HEK293 (cell line): ENCODE measurements at regions not wholly inside any gene's neighbourhood (a gene's known extent, or its start where the extent isn't known, plus 50 kb on each side); places are given as distances from the start of the nearest gene placed in this dataset.

Source experiments
- CTCF ChIA-PET: fragments of 350-600 bp; formaldehyde crosslinking; extraction: SDS; loops from one replicate; lab custom pipeline; 2021; ENCODE audit warnings: antibody characterized with exemption; lab: Yijun Ruan, JAX
- POLR2A ChIA-PET: fragments of 300-600 bp; formaldehyde crosslinking; extraction: SDS; loops from one replicate; lab custom pipeline; 2020; ENCODE audit warnings: antibody characterized with exemption, inconsistent platforms; lab: Yijun Ruan, JAX
- H3K27ac ChIP-seq: fragments of 200-500 bp; sonication (Bioruptor generic); 2 replicates; pipeline ENCODE4 v1.5.1; 2014; ENCODE audit warnings: low read depth, low read length, control low read depth, inconsistent platforms; ENCODE audit errors: extremely low read depth
- H3K36me3 ChIP-seq, 2 experiments: fragments of 200-500 bp in 1 of 2; sonication (Bioruptor generic) in 1 of 2; 1 replicate in 1 of 2; 2 replicates in 1 of 2; pipeline ENCODE4 v1.5.1; 2014 to 2017; ENCODE audit warnings: inconsistent platforms in 2 of 2, low read length in 2 of 2; ENCODE audit not compliant: control insufficient read depth in 2 of 2, insufficient read depth in 1 of 2
- H3K4me1 ChIP-seq: fragments of 200-500 bp; sonication (Bioruptor generic); 2 replicates; pipeline ENCODE4 v1.5.1; 2014; ENCODE audit warnings: mild to moderate bottlenecking, low read length, inconsistent platforms; ENCODE audit not compliant: control insufficient read depth, insufficient read depth
- H3K4me3 ChIP-seq: 2 replicates; pipeline ENCODE4 v1.5.1; 2011; ENCODE audit warnings: low read depth, mild to moderate bottlenecking, control low read depth, low read length, moderate library complexity
- H3K9me3 ChIP-seq: fragments of 200-500 bp; sonication (Bioruptor generic); 2 replicates; pipeline ENCODE4 v1.5.1; 2014; ENCODE audit warnings: low read depth, low read length, inconsistent platforms; ENCODE audit not compliant: control insufficient read depth, insufficient read depth
- HOXC10 ChIP-seq: sonication (generic); formaldehyde crosslinking; IDR thresholded peaks from 2 replicates; pipeline ENCODE4 v1.8.1; 2023; ENCODE audit warnings: mild to moderate bottlenecking, missing genetic modification reagents
- HOXD13 ChIP-seq: sonication (generic); formaldehyde crosslinking; IDR thresholded peaks from 2 replicates; pipeline ENCODE4 v1.8.0; 2022; ENCODE audit warnings: missing genetic modification reagents, borderline replicate concordance
- REPIN1 ChIP-seq: fragments of 450-650 bp; formaldehyde crosslinking; IDR thresholded peaks from 2 replicates; pipeline ENCODE4 v1.5.1; 2017; ENCODE audit warnings: missing biosample characterization, missing genetic modification characterization, low read depth
- ZBTB44 ChIP-seq: fragments of 450-650 bp; IDR thresholded peaks from 2 replicates; pipeline ENCODE4 v1.5.1; 2018; ENCODE audit warnings: missing biosample characterization, mild to moderate bottlenecking, missing genetic modification characterization
- ZFP3 ChIP-seq: fragments of 450-650 bp; formaldehyde crosslinking; IDR thresholded peaks from 2 replicates; pipeline ENCODE4 v1.5.1; 2016; ENCODE audit warnings: low read depth, missing biosample characterization, missing genetic modification characterization
- ZNF140 ChIP-seq: fragments of 450-650 bp; formaldehyde crosslinking; IDR thresholded peaks from 2 replicates; pipeline ENCODE4 v1.5.1; 2016; ENCODE audit warnings: missing biosample characterization, missing genetic modification characterization
- ZNF549 ChIP-seq: fragments of 450-650 bp; IDR thresholded peaks from 2 replicates; pipeline ENCODE4 v1.5.1; 2018; ENCODE audit warnings: missing biosample characterization, missing genetic modification characterization, mild to moderate bottlenecking, inconsistent platforms, moderate library complexity
- ZNF555 ChIP-seq: fragments of 450-650 bp; formaldehyde crosslinking; conservative IDR thresholded peaks from 2 replicates; pipeline ENCODE4 v1.5.1; 2017; ENCODE audit warnings: missing biosample characterization, mild to moderate bottlenecking, missing genetic modification characterization, inconsistent platforms
- ZNF580 ChIP-seq: fragments of 450-650 bp; formaldehyde crosslinking; IDR thresholded peaks from 2 replicates; pipeline ENCODE4 v1.5.1; 2016; ENCODE audit warnings: missing biosample characterization, missing genetic modification characterization
- ZNF626 ChIP-seq: fragments of 450-650 bp; sonication (Bioruptor Pico); formaldehyde crosslinking; IDR thresholded peaks from 2 replicates; pipeline ENCODE4 v1.5.1; 2018; ENCODE audit warnings: missing biosample characterization, missing genetic modification characterization, inconsistent platforms
- ZNF677 ChIP-seq: fragments of 450-650 bp; IDR thresholded peaks from 2 replicates; pipeline ENCODE4 v1.5.0; 2018; ENCODE audit warnings: missing biosample characterization, mild to moderate bottlenecking, missing genetic modification characterization, moderate library complexity

GRCh38 chr16:31819386-31819785, 54.2 kb upstream of the ZNF267 start:
- Histone ChIP-seq H3K9me3 (no peaks in the 10 kb centered on the region), H3K4me1 (no peaks in the 10 kb centered on the region), H3K36me3 (no peaks in the 10 kb centered on the region), H3K4me3 (no peak overlapping the region), H3K27ac (no peak overlapping the region)
- ChIA-PET CTCF (interaction anchor here (0.6 kb wide), 1 partner anchor 760 kb away, joined by 3 read pairs; no protein-coding TSS in a partner anchor), POLR2A (no interaction called here)
- TF ChIP-seq ZNF626 (no peak), ZFP3 (tag by site-specific recombination) (no peak)

GRCh38 chr16:31819948-31820347, 53.7 kb upstream of the ZNF267 start:
- no peaks in the 10 kb centered on the region for H3K9me3 ChIP-seq
- TF ChIP-seq HOXC10 (CRISPR knock-in tag): no peak
- no peak for TF ChIP-seq ZNF677 (tag by site-specific recombination)
- TF ChIP-seq REPIN1 (tag by site-specific recombination): no peak
- TF ChIP-seq ZNF549 (tag by site-specific recombination): no peak
- no peak for TF ChIP-seq ZNF140 (tag by site-specific recombination)
- TF ChIP-seq ZBTB44 (tag by site-specific recombination): no peak
- TF ChIP-seq ZNF580 (tag by site-specific recombination): no peak
- no peak for TF ChIP-seq ZNF555 (tag by site-specific recombination)
- TF ChIP-seq HOXD13 (CRISPR knock-in tag): no peak

More at GRCh38 chr16:31819948-31820347, 53.7 kb upstream of the ZNF267 start:
- ChIA-PET CTCF (interaction anchor here (0.6 kb wide), 1 partner anchor 760 kb away, joined by 3 read pairs; no protein-coding TSS in a partner anchor), POLR2A (no interaction called here)
- no peak overlapping the region for H3K27ac ChIP-seq
- H3K4me1 ChIP-seq: no peaks in the 10 kb centered on the region
- H3K4me3 ChIP-seq: no peak overlapping the region
- no peaks in the 10 kb centered on the region for H3K36me3 ChIP-seq
